ENCODE measurements at regions not wholly inside any gene's neighbourhood (a gene's known extent, or its start where the extent isn't known, plus 50 kb on each side); places are given as distances from the start of the nearest gene placed in this dataset.
"Not testable (repeated sequence)": the region's sequence is repeated elsewhere in the genome, so short reads cannot be mapped to it uniquely, and the experiment has no call there.

- DNase-seq (ENCODE audit: extremely low read depth in 1 of 2, low read depth in 1 of 2): no peak
Measured at GRCh38 chr9:710951-711745, 130.3 kb upstream of the DMRT1 start.

- no peak for DNase-seq (ENCODE audit: extremely low read depth in 1 of 2, low read depth in 1 of 2)
Measured at GRCh38 chr9:711761-712553, 129.5 kb upstream of the DMRT1 start.

DNA sequence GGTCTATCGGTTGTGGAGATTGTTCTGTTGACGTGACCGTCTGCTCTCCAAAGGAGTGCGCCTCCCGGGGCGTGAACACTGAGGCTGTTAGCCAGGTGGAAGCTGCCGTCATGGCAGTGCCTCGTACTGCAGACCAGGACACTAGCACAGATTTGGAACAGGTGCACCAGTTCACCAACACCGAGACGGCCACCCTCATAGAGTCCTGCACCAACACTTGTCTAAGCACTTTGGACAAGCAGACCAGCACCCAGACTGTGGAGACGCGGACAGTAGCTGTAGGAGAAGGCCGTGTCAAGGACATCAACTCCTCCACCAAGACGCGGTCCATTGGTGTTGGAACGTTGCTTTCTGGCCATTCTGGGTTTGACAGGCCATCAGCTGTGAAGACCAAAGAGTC is 128.9 kb upstream of the DMRT1 start:
- no peak for DNase-seq (ENCODE audit: extremely low read depth in 1 of 2, low read depth in 1 of 2)

DNA sequence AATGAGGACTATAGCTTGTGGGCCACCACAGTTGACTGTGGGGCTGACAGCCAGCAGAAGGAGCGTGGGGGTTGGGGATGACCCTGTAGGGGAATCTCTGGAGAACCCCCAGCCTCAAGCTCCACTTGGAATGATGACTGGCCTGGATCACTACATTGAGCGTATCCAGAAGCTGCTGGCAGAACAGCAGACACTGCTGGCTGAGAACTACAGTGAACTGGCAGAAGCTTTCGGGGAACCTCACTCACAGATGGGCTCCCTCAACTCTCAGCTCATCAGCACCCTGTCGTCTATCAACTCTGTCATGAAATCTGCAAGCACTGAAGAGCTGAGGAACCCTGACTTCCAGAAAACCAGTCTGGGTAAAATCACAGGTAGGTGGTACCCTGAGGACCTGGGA is 128.4 kb upstream of the DMRT1 start:
- no peak for DNase-seq (ENCODE audit: extremely low read depth in 1 of 2, low read depth in 1 of 2)

- no peak for DNase-seq (ENCODE audit: extremely low read depth in 1 of 2, low read depth in 1 of 2)
Measured at GRCh38 chr9:714675-715074, 126.8 kb upstream of the DMRT1 start.

- no peak for DNase-seq (ENCODE audit: extremely low read depth in 1 of 2, low read depth in 1 of 2)
Measured at GRCh38 chr9:715300-715699, 126.2 kb upstream of the DMRT1 start.

DNA sequence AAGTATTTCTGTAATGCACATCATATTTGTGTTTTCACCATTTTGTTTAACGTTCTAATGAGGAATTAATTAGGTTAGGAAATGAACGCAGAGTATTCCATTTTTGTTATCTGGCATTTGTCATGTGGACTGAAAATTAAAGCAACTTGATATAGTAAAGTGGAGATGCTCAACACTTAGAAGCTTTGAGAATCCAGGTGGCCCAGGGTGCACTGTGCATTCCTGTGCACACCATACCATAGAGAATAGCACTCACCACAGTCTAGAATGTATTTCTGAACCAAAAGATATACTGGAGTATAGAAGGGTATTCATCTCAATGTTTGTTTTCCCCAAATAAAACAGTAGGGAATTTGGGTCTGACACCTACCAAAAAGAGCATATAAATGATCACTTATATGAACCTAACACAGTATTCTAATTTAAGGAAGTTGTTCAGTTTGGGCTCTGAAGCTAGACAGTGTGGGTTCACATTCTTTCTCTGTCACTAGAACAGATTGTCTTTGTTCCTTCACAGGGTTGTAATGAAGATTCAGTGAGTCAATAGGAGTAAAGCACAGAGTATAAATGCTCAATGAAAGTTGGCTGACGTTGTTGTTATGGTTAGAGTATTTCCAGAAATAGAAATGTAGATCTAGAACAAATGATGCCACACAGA is 125.6 kb upstream of the DMRT1 start:
- no peak for DNase-seq (ENCODE audit: extremely low read depth in 1 of 2, low read depth in 1 of 2)

- DNase-seq (ENCODE audit: extremely low read depth in 1 of 2, low read depth in 1 of 2): no peak
Measured at GRCh38 chr9:717722-718121, 123.8 kb upstream of the DMRT1 start.

DNA sequence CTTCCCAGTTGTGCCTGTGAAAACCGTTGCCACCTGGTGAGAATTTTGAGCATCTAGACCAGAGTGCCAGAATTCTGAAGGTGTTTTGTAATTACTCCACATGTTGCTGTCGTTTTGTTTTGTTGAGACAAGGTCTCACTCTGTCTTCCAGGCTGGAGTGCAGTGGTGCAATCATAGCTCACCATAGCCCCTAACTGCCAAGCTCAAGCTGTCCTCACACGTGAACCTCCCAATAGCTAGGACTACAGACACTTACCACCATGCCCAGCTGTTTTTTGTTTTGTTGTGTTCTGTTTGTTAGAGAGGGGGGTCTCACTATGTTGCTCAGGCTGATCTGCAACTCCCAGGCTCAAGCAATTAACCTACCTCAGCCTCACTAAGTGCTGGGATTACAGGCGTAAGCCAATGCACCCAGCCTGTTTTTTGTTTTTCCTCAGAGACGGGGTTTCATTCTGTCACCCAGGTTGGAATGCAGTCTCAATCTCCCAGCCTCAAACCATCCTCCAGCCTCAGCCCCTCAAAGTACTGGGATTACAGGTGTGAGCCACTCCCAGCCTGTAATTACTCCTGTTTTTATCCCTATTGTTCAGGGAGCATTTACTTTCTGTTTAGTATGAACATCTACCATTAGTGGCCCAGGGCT is 121.1 kb upstream of the DMRT1 start:
- no peak for DNase-seq (ENCODE audit: extremely low read depth in 1 of 2, low read depth in 1 of 2)

DNA sequence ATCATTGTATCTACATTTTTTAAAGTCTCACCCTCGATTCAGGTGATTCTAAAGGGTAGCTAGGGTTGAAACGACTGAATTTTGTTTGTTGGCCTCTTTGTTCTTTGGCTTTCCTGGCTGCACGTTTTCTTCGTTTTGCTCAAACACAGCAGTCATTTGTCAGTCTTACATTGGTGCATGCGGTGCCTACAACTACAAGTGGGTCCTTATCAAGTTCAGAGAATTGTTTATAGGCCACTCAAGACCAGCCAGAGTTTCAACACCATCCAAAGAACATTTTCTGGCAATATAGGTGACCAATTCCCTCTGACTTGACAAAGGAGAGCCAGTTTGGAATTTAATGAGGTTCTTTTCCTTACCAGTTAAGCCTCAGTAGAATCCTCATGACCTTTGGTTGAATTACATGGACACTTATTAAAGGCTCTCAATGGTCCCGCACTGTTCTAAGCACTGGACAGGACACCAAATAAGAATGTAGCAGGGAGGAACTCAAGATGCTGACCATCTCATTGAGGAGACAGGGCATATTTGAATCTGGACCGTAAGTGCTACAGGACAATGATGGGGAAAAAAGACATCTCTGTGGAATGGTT is 119.0 kb upstream of the DMRT1 start:
- no peak for DNase-seq (ENCODE audit: extremely low read depth in 1 of 2, low read depth in 1 of 2)

DNA sequence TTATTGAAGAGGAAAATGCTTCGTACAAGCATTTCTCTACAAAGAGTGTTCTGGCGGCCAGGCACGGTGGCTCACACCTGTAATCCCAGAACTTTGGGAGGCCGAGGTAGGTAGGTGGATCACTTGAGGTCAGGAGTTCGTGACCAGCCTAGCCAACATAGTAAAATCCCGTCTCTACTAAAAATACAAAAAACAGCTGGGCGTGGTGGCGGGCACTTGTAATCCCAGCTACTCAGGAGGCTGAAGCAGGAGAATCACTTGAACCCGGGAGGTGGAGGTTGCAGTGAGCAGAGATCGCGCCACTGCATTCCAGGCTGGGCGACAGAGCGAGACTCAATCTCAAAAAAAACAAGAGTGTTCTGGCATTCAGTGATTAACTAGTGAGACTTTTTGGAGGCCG is 117.0 kb upstream of the DMRT1 start:
- DNase-seq (ENCODE audit: extremely low read depth in 1 of 2, low read depth in 1 of 2): not testable (repeated sequence)

DNA sequence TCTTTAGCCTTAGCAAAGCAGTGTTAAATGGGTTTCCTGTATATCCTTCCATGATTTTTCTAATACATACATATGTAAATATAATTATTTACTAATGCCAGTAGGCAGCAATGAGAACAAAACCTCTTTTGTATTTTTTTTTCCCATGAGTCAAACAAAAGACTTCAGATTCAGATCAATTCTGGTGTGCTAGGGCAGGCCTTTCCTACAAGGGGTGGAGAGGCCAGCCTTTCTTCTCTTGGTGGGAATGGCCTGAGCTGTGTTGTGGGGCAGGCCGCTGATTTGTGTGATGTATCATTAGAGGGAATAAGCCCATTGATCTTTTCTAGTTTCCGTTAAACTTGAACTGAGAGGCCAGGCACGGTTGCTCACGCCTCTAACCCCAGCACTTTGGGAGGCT is 115.5 kb upstream of the DMRT1 start:
- no peak for DNase-seq (ENCODE audit: extremely low read depth in 1 of 2, low read depth in 1 of 2)

DNA sequence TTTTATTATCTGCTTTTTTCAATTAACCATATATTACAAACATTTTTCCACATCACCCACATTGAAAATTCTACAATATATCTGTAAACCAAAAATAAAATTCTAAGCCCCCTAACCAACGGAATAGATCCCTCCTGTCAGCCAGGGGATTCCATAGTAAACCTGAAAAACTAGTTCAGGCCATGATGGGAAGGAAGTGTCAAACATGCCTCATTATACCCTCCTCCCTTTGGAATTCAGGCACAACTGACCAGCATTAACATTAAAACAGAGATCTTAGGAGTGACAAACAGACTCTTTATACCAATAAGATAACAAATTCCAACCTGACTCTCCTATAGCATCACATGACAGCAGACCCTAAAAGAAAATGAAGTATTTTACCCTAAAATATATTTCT is 113.7 kb upstream of the DMRT1 start:
- no peak for DNase-seq (ENCODE audit: extremely low read depth in 1 of 2, low read depth in 1 of 2)

GRCh38 chr9:728535-728934 is 113.0 kb upstream of the DMRT1 start:
- DNase-seq (ENCODE audit: extremely low read depth in 1 of 2, low read depth in 1 of 2): no peak

- DNase-seq (ENCODE audit: extremely low read depth in 1 of 2, low read depth in 1 of 2): no peak
Measured at GRCh38 chr9:731474-731873, 110.0 kb upstream of the DMRT1 start.

DNA sequence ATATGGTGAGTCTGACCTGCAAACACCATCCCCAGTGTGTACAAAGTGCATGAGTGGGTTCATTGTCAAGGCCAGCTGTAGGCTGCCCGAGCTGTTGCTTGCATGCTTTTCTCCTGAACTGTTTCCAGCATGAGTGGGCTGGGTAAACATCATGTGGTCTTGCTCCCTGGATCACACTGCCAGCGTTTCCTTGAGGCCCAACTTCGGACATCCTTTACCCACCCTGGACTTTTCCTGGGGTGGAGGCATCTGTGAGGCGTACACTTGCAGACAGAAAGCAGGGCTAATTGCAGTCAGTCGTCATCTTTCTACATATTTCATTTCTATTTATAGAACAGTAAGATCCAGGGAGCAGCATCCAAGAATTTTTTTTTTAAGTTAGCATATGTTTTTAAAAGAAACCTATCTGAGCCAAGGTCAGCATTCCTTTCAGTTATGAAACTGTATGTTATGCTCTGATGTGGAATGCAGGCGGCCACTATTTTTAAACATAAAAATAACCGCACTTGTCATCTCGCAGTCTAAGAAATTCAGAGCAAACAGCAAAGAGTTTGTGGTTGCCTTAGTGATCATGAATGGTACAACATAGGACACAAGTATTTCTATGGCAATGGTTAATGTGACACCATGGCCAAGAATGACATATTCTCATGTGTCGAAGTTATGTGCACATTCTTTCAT is 106.5 kb upstream of the DMRT1 start:
- no peak for DNase-seq (ENCODE audit: extremely low read depth in 1 of 2, low read depth in 1 of 2)

- no peak for DNase-seq (ENCODE audit: extremely low read depth in 1 of 2, low read depth in 1 of 2)
Measured at GRCh38 chr9:737400-738120, 103.9 kb upstream of the DMRT1 start.

- DNase-seq (ENCODE audit: extremely low read depth in 1 of 2, low read depth in 1 of 2): no peak
Measured at GRCh38 chr9:738209-738915, 103.1 kb upstream of the DMRT1 start.

- no peak for DNase-seq (ENCODE audit: extremely low read depth in 1 of 2, low read depth in 1 of 2)
Measured at GRCh38 chr9:739362-739761, 102.1 kb upstream of the DMRT1 start.
